ENCODE measurements at regions not wholly inside any gene's neighbourhood (a gene's known extent, or its start where the extent isn't known, plus 50 kb on each side); places are given as distances from the start of the nearest gene placed in this dataset.

GRCh38 chr5:42301349-42301748 is 121.9 kb upstream of the GHR start:
- no CpG with 5 or more reads among the region's 4 CpGs for WGBS (ENCODE audit: extremely low coverage, insufficient read length, low lambda C conversion rate)
- Histone ChIP-seq H3K27me3 (ENCODE audit: insufficient read depth, low read length) (no peaks in the 10 kb centered on the region), H3K4ac (ENCODE audit: low read depth, low read length) (no peak overlapping the region)

More at GRCh38 chr5:42301349-42301748, 121.9 kb upstream of the GHR start:
- H4K8ac ChIP-seq (replicated peaks; ENCODE audit: insufficient read length, low read depth, low read length), result no peak overlapping the region
- H4K20me1 ChIP-seq (ENCODE audit: control insufficient read depth, insufficient read depth, insufficient read length), result no peaks in the 10 kb centered on the region
- Mint-ChIP-seq H3K36me3 (ENCODE audit: insufficient read depth in 1 of 3, low read depth in 3 of 3) (peaks cover 4 to 22% (median 4%) of the 10 kb centered on the region in 3 experiments; a peak in 3 of 7 replicates), H3K9me3 (peaks cover 17 to 21% of the 10 kb centered on the region in 2 experiments), H3K27me3 (ENCODE audit: low read depth) (no peaks in the 10 kb centered on the region), H3K27ac (no peak overlapping the region), H3K4me1 (no peaks in the 10 kb centered on the region), H3K4me3 (no peak overlapping the region)
- DNase-seq, result no peak
- H2BK120ac ChIP-seq (ENCODE audit: low read depth, low read length, poor library complexity, severe bottlenecking), result no peak overlapping the region
- H3K9ac ChIP-seq (ENCODE audit: extremely low read depth, insufficient read length, low read length), result no peak overlapping the region
- H3K56ac ChIP-seq (ENCODE audit: insufficient read length, low read depth, low read length), result no peak overlapping the region
- H2BK5ac ChIP-seq (ENCODE audit: insufficient read length, low read length), result no peak overlapping the region
- no peak overlapping the region for H2BK20ac ChIP-seq (ENCODE audit: low read depth, low read length, poor library complexity, severe bottlenecking)
- no peak for TF ChIP-seq CTCF (conservative IDR thresholded peaks at IDR 0.05)
- no peak overlapping the region for H3K23ac ChIP-seq (ENCODE audit: insufficient read length, low read depth, low read length)
- H2AK5ac ChIP-seq (ENCODE audit: insufficient read length, low read length), result no peak overlapping the region
- no peaks in the 10 kb centered on the region for H3K79me1 ChIP-seq (ENCODE audit: insufficient read depth, low read depth, low read length, poor library complexity, severe bottlenecking)
- no peak overlapping the region for H4K5ac ChIP-seq (ENCODE audit: insufficient read length, low read depth, low read length)
- H4K91ac ChIP-seq (ENCODE audit: insufficient read length, low read depth, low read length), result no peak overlapping the region
- H3K18ac ChIP-seq (ENCODE audit: insufficient read length, low read depth, low read length), result no peak overlapping the region
- no peaks in the 10 kb centered on the region for H3K23me2 ChIP-seq (ENCODE audit: insufficient read length, low read depth, low read length, poor library complexity, severe bottlenecking)
- no peaks in the 10 kb centered on the region for H3K79me2 ChIP-seq (ENCODE audit: insufficient read depth, low read length)
- H3K9me3 ChIP-seq (ENCODE audit: control insufficient read depth, low read depth, low read length), result no peaks in the 10 kb centered on the region
- no peak overlapping the region for H3K4me2 ChIP-seq (ENCODE audit: insufficient read depth, insufficient read length, low read length)
- H3K14ac ChIP-seq (ENCODE audit: insufficient read depth, low read length), result no peak overlapping the region
- no peak overlapping the region for H2BK15ac ChIP-seq (ENCODE audit: low read depth, low read length)
- H2BK12ac ChIP-seq (ENCODE audit: insufficient read length, low read depth, low read length), result no peak overlapping the region
- H3T11ph ChIP-seq (ENCODE audit: low read length), result no peak overlapping the region
- H2AFZ ChIP-seq (ENCODE audit: low read length), result no peak overlapping the region
- no peak overlapping the region for H3K27ac ChIP-seq (ENCODE audit: insufficient read length, low read depth, low read length)
- H3K4me1 ChIP-seq (ENCODE audit: insufficient read depth, low read length), result no peaks in the 10 kb centered on the region
